ENCODE measurements at regions not wholly inside any gene's neighbourhood (a gene's known extent, or its start where the extent isn't known, plus 50 kb on each side); places are given as distances from the start of the nearest gene placed in this dataset.
"Not testable (repeated sequence)": the region's sequence is repeated elsewhere in the genome, so short reads cannot be mapped to it uniquely, and the experiment has no call there.

DNA sequence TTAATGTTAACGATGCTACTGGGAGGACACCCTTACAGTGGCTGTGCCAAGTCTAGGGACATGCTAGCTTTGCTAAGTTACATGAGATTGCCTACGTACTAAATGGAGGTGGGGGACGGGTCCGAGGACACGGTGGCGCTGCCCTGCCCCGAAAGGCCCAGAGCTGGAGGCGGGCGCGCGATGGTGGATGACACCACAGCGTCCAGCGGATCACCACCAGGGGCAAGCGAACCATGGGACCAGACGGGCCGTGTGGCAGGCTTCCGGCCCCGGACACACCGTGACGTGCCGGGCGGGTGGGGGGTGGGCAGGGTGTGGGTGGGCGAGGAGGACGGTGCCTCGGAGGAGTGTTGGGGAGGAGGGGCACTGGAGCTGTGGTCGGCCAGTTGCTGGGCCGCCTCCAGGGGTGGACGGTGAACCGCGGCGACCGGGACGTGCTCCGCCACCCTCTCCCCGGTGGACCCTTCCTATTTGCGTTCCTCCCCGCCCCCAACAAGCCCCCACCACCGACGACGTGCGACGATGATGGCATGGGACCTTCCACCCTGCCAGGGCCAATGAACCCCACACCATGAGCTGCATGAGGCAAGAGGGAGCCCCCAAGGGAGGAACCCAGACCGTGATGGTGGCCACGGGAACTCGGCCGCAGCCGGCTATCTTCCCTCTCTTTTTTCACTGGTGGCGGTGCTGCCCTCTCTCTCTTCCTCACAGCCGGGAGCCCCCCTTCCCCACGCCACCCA, 773.3 kb upstream of the DEFB115 start:
- no peaks in the 10 kb centered on the region for H3K4me1 Mint-ChIP-seq
- peaks cover 9 to 45% (median 32%) of the 10 kb centered on the region in 7 donors for H3K9me3 Mint-ChIP-seq
- peaks cover 0 to 15% of the 10 kb centered on the region in 2 donors for H3K36me3 Mint-ChIP-seq

DNA sequence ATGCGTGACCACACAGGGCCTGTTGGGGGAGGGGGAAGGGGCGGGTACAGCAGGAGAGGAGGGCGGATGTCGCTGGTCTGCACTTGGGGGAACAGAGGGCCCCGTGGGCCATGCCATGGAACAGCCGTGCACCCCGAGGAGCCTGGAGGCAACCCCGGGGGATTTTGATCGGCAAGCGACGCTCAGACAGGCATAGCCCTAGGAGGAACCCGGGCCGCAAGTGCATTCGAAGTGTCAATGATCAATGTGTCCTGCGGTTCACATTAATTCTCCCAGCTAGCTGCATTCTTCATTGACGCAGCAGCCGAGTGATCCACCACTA, 772.8 kb upstream of the DEFB115 start:
- Mint-ChIP-seq H3K36me3 (peaks cover 0 to 15% of the 10 kb centered on the region in 2 donors), H3K27ac (no peak overlapping the region), H3K9me3 (peaks cover 9 to 41% (median 29%) of the 10 kb centered on the region in 7 donors), H3K4me3 (no peak overlapping the region), H3K27me3 (peaks cover 0 to 4% (median 0%) of the 10 kb centered on the region in 3 donors), H3K4me1 (no peaks in the 10 kb centered on the region)
- DNase-seq = no peak
- ATAC-seq (ENCODE audit: low read depth in 2 of 2) = no peak

More for the DNA sequence above, 773.3 kb upstream of the DEFB115 start:
- DNase-seq (no peak), ATAC-seq (ENCODE audit: low read depth in 2 of 2) (no peak)
- Mint-ChIP-seq H3K27ac (no peak overlapping the region), H3K4me3 (no peak overlapping the region), H3K27me3 (peaks cover 0 to 4% (median 0%) of the 10 kb centered on the region in 3 donors)

DNA sequence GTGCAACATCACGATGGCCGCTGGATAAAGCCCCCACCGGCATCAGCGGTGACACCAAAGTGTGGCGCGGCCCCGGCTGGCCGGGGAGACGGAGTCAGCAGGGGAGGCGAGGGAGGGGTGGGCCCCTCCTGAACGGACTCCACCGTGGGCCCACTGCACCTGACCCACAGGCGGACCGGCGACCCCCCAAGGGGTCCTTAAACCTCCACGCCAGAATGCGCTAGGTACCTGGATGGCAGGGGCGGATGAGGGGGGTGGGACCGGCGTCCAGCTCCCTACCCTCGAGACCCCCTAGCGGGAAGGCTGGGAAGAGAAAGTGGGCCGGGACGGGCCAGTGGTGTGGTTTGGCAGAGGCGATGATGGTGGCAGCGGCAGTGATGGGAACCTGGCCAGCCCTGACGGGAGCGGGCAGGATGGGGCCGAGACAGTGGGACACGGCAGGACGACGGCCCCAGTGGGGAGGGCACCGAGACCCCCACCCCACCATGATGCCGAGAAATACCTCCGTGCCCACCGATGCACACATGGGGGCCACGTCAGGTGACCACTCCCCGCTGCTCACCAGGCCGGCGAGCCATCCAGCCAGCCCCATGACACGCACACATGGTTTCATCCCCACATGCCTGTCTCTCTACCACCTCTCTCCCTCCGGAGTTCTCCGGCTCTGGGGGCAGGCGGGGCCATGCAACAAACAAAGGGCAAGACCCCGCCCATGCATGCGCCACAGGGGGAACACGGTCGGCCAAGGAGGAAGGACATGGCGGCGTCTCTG, 771.9 kb upstream of the DEFB115 start:
- peaks cover 0 to 15% of the 10 kb centered on the region in 2 donors for H3K36me3 Mint-ChIP-seq
- peaks cover 0 to 4% (median 0%) of the 10 kb centered on the region in 3 donors for H3K27me3 Mint-ChIP-seq
- H3K4me3 Mint-ChIP-seq = no peak overlapping the region
- H3K9me3 Mint-ChIP-seq = peaks cover 9 to 34% (median 22%) of the 10 kb centered on the region in 7 donors
- no peaks in the 10 kb centered on the region for H3K4me1 Mint-ChIP-seq
- H3K27ac Mint-ChIP-seq = no peak overlapping the region
- ATAC-seq (ENCODE audit: low read depth in 2 of 2) (no peak), DNase-seq (no peak)

DNA sequence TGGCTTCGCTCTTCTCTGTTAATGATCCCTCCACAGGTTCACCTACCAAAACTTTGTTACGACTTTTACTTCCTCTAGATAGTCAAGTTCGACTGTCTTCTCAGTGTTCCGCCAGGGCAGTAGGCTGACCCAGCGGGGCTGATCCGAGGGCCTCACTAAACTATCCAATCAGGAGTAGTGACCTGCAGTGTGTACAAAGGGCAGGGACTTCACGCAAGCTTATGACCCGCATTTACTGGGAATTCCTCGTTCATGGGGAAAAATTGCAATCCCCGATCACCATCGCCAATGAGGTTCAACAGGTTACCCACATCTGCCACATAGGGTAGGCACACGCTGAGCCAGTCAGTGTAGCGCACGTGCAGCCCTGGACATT, 771.4 kb upstream of the DEFB115 start:
- no peak overlapping the region for H3K27ac Mint-ChIP-seq
- peaks cover 0 to 4% (median 0%) of the 10 kb centered on the region in 3 donors for H3K27me3 Mint-ChIP-seq
- H3K9me3 Mint-ChIP-seq = peaks cover 9 to 34% (median 24%) of the 10 kb centered on the region in 7 donors
- H3K4me3 Mint-ChIP-seq = no peak overlapping the region
- ATAC-seq (ENCODE audit: low read depth in 2 of 2) = no peak
- DNase-seq = no peak
- no peaks in the 10 kb centered on the region for H3K4me1 Mint-ChIP-seq
- H3K36me3 Mint-ChIP-seq = peaks cover 0 to 15% of the 10 kb centered on the region in 2 donors

DNA sequence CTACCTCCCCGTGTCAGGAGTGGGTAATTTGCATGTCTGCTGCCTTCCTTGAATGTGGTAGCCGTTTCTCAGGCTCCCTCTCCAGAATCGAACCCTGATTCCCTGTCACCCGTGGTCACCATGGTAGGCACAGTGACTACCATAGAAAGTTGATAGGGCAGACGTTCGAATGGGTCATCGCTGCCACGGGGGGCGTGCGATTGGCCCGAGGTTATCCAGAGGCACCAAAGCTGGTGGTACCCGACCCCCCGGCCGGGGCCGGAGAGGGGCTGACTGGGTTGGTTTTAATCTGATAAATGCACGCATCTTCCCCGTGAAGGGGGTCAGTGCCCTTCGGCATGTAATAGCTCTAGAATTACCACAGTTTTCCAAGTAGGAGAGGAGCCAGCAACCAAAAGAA, 770.0 kb upstream of the DEFB115 start:
- H3K27ac Mint-ChIP-seq; H3K4me1 Mint-ChIP-seq; ATAC-seq (ENCODE audit: low read depth in 2 of 2); DNase-seq; H3K4me3 Mint-ChIP-seq; H3K27me3 Mint-ChIP-seq: not testable (repeated sequence)
- H3K36me3 Mint-ChIP-seq = peaks cover 0 to 15% of the 10 kb centered on the region in 2 donors
- H3K9me3 Mint-ChIP-seq = peaks cover 9 to 33% (median 21%) of the 10 kb centered on the region in 7 donors

DNA sequence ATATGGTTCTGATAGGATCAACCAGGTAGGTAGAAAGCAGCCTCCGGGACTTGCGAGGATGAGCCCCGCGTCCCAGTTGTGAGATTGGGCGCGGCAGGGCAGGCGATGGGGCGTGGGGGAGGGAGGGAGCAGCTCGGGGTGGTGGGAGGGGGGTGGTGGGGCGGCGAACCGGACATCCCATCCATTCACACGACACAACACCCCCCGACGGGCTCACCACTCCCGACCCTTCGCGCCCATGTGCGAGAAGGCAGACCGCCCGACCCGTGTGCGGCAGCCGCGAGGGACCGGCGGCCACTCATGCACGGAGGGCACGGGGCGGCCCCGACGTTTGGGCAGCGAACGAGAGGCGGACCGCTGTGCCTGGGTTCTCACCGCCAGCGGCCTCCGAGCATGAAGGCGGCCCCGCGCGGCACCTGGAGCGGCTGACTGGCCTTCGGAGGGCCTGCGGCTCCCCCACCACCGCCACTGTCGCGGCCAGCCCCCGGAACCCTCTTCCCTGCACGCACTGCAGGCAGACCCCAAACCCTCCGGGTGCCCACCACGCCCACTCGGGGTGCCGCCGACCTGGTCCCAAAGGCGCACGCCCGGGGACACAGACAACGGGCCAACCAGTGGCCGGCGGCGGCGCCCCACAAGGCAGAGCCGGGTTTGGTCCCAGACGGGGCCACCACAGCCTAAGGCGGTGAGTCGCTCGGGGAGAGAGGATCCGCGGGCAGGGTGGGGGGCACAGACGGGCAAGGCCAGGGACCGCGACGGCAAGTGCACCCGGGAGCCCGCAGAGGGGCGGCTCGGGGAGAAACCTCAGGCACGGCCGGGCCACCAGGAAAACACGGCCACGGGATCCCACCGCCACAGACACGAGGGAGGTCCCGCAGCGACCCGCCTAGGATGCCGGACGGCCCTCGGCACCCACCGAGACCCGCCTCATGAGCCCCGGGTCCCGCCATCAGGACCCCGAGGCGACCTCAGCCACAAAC, 769.2 kb upstream of the DEFB115 start:
- Mint-ChIP-seq H3K4me1 (no peaks in the 10 kb centered on the region), H3K4me3 (no peak overlapping the region), H3K9me3 (peaks cover 9 to 33% (median 20%) of the 10 kb centered on the region in 7 donors), H3K27ac (no peak overlapping the region), H3K36me3 (peaks cover 0 to 15% of the 10 kb centered on the region in 2 donors), H3K27me3 (peaks cover 0 to 4% (median 0%) of the 10 kb centered on the region in 3 donors)
- ATAC-seq (ENCODE audit: low read depth in 2 of 2) = no peak
- no peak for DNase-seq

DNA sequence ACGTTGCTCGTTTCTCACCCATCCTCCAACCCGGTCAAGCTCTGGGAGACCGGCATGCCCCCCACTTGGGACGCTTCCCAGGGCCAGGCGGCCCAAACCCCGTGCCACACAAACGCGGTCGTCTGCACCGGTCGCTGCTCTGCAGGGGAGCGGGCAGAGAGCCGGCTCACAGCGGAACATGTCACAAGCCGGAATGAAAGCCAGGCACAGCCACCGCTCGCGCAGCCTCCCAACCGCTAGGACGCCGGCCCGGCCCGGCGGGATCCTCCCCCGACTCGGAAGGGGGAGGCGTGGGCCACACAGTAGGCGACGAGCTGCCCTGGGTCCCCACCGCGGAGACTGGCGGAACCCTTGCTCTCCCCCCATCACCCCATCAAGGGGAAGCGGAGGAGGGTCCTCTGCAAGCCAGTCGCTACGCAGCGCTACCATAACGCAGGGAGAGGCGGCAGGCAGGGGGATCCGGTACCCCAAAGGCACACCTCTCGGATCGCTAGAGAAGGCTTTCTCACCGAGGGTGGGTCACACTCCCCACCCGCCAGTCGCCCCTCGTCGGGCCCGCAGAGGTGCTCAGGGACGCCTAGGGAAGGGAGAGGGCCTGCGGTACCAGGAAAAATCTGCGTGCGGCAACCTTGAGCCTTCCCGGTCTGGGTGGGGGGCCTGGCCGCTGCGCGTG, 768.4 kb upstream of the DEFB115 start:
- no peak for DNase-seq
- H3K27me3 Mint-ChIP-seq = peaks cover 0 to 4% (median 0%) of the 10 kb centered on the region in 3 donors
- peaks cover 5 to 32% (median 20%) of the 10 kb centered on the region in 7 donors for H3K9me3 Mint-ChIP-seq
- H3K4me1 Mint-ChIP-seq = no peaks in the 10 kb centered on the region
- H3K27ac Mint-ChIP-seq = no peak overlapping the region
- no peak for ATAC-seq (ENCODE audit: low read depth in 2 of 2)
- H3K4me3 Mint-ChIP-seq = no peak overlapping the region
- peaks cover 0 to 15% of the 10 kb centered on the region in 2 donors for H3K36me3 Mint-ChIP-seq

DNA sequence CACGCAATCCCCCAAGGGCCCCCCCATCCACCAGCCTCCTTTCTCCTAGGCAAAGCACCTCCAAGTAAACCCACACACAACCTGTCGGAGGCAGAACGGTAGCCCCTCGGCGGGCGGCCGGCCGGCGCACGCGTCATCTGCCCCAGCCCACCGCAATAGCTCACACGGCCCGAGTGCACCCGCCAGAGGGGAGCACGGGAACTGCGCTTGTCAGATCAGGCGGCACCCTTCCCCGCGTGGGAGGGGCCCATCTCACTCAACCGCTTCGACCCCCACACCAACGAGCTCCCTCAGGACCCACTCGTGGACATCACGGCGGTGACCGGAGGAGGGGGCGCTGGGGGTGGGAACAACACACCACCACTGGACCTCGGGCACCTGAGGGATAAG, 767.9 kb upstream of the DEFB115 start:
- ATAC-seq (ENCODE audit: low read depth in 2 of 2) (no peak), DNase-seq (no peak)
- no peak overlapping the region for H3K4me3 Mint-ChIP-seq
- peaks cover 0 to 4% (median 0%) of the 10 kb centered on the region in 3 donors for H3K27me3 Mint-ChIP-seq
- H3K27ac Mint-ChIP-seq = no peak overlapping the region
- H3K4me1 Mint-ChIP-seq = no peaks in the 10 kb centered on the region
- H3K9me3 Mint-ChIP-seq = peaks cover 5 to 33% (median 21%) of the 10 kb centered on the region in 7 donors
- peaks cover 0 to 15% of the 10 kb centered on the region in 2 donors for H3K36me3 Mint-ChIP-seq

DNA sequence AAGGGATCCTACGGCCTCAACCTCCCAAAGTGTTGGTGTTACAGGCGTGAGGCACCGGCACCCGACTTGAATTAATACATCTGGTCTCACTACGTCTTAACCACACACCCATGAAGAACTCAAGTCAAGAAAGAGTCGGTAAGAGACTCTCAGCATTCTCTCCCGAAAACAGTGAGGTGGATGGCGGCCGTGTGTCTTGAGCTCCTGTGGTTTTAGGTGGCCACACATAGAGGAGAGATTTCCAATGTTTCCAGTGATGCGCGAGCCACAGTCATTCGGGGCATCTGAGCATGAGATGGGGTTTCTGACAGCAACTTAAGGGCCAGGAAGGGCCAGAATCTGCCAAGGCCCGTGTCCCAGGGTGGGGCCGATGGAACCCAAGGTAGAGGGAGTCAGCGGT, 766.4 kb upstream of the DEFB115 start:
- no peak overlapping the region for H3K27ac Mint-ChIP-seq
- peaks cover 0 to 10% of the 10 kb centered on the region in 2 donors for H3K36me3 Mint-ChIP-seq
- ATAC-seq (ENCODE audit: low read depth in 2 of 2) (no peak), DNase-seq (no peak)
- peaks cover 2 to 30% (median 21%) of the 10 kb centered on the region in 7 donors for H3K9me3 Mint-ChIP-seq
- no peaks in the 10 kb centered on the region for H3K4me1 Mint-ChIP-seq
- peak overlapping the region in 1 of 8 donors; percentile 40 for H3K4me3 Mint-ChIP-seq
- H3K27me3 Mint-ChIP-seq = peaks cover 0 to 4% (median 0%) of the 10 kb centered on the region in 3 donors

DNA sequence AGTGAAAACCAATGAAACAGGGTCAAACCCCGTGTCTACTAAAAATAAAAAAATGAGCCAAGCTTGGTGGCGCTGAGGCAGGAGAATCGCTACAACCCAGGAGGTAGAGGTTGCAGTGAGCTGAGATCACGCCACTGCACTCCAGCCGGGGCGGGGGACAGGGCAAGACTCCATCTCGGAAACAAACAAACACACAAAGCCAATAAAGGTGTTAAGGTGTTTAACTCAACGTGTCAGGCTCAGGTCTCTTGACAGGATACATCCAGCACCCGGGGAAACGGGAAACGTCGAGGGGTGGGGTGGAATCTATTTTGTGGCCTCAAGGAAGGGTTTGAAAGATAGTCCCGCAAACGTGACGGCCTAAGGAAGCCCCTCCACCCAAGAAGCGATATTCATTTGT, 760.8 kb upstream of the DEFB115 start:
- not testable (repeated sequence) for DNase-seq; ATAC-seq (ENCODE audit: low read depth in 2 of 2); H3K27ac Mint-ChIP-seq; H3K36me3 Mint-ChIP-seq; H3K4me3 Mint-ChIP-seq; H3K9me3 Mint-ChIP-seq; H3K27me3 Mint-ChIP-seq; H3K4me1 Mint-ChIP-seq

DNA sequence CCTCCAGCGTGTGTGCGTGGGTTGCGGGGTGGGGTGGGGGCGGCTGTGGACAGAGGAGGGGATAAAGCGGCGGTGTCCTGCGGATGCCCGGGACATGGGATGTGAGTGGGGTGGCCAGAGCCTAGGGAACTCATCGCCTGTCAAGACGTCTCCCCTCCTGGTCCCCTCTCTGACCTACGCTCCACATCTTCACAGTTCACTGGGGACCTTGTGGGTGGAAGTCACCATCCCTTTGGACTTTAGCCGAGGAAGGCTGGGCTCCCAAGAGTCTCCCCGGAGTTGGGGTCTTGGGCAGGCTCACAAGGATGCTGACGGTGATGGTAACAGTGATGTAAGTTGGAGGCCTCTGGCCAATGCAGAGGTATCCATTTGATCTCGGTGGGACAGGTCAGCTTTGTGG, 760.3 kb upstream of the DEFB115 start:
- not testable (repeated sequence) for H3K4me3 Mint-ChIP-seq; DNase-seq; H3K9me3 Mint-ChIP-seq; H3K36me3 Mint-ChIP-seq; ATAC-seq (ENCODE audit: low read depth in 2 of 2); H3K27ac Mint-ChIP-seq; H3K4me1 Mint-ChIP-seq; H3K27me3 Mint-ChIP-seq

DNA sequence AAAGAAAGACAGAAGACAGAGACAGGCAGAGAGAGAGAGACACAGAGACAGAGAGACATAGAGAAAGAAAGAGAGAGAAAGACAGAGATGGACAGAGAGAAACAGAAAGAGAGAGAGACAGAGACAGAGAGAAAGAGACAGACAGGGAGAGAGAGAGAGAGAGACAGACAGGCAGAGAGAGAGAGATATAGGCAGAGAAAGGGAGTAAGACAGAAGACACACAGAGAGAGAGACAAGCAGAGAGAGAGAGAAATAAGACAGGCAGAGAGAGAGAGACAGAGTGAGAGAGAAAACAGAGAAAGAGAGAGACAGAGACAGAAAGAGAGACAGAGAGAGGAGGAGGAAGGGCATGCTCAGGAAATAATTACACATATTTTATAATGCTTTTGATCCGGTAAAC, 758.3 kb upstream of the DEFB115 start:
- no peak overlapping the region for H3K4me3 Mint-ChIP-seq
- no peak for ATAC-seq (ENCODE audit: low read depth in 2 of 2)
- H3K36me3 Mint-ChIP-seq = no peaks in the 10 kb centered on the region
- no peak for DNase-seq
- no peaks in the 10 kb centered on the region for H3K4me1 Mint-ChIP-seq
- no peaks in the 10 kb centered on the region for H3K27me3 Mint-ChIP-seq
- peaks cover 0 to 6% (median 2%) of the 10 kb centered on the region in 7 donors for H3K9me3 Mint-ChIP-seq
- no peak overlapping the region for H3K27ac Mint-ChIP-seq

Measured in naive B cell (primary cell).